ENCODE measurements at regions not wholly inside any gene's neighbourhood (a gene's known extent, or its start where the extent isn't known, plus 50 kb on each side); places are given as distances from the start of the nearest gene placed in this dataset.
"Not testable (repeated sequence)": the region's sequence is repeated elsewhere in the genome, so short reads cannot be mapped to it uniquely, and the experiment has no call there.

GRCh38 chr4:162938738-162939485 is 227.8 kb downstream of the NAF1 start:
- no peak for DNase-seq

GRCh38 chr4:162935214-162935613 is 231.5 kb downstream of the NAF1 start:
- no peak for DNase-seq

- DNase-seq = no peak
Observed at GRCh38 chr4:162931286-162931685, 235.4 kb downstream of the NAF1 start.

GRCh38 chr4:162921178-162921785 is 245.4 kb downstream of the NAF1 start:
- no peak for DNase-seq

- DNase-seq = no peak
Observed at GRCh38 chr4:162920649-162921048, 246.0 kb downstream of the NAF1 start.

- no peak for DNase-seq
Observed at GRCh38 chr4:162912482-162912881, 254.2 kb downstream of the NAF1 start.

GRCh38 chr4:162911349-162911748 is 255.3 kb downstream of the NAF1 start:
- no peak for DNase-seq

- DNase-seq = no peak
Observed at GRCh38 chr4:162909952-162910351, 256.7 kb downstream of the NAF1 start.

- no peak for DNase-seq
Observed at GRCh38 chr4:162894387-162894786, 272.3 kb downstream of the NAF1 start.

- no peak for DNase-seq
Observed at GRCh38 chr4:162891788-162892707, 274.6 kb downstream of the NAF1 start.

GRCh38 chr4:162878096-162878495 is 288.6 kb downstream of the NAF1 start:
- DNase-seq = no peak

GRCh38 chr4:162874748-162875147 is 291.9 kb downstream of the NAF1 start:
- DNase-seq = no peak

- DNase-seq = no peak
Observed at GRCh38 chr4:162871990-162872389, 294.7 kb downstream of the NAF1 start.

GRCh38 chr4:162869157-162869556 is 297.5 kb downstream of the NAF1 start:
- DNase-seq = no peak

- no peak for DNase-seq
Observed at GRCh38 chr4:162866565-162866964, 300.1 kb downstream of the NAF1 start.

- peak; percentile 6 for DNase-seq
Observed at GRCh38 chr4:162865102-162865501, 301.6 kb downstream of the NAF1 start.

- DNase-seq = no peak
Observed at GRCh38 chr4:162853788-162854187, 312.9 kb downstream of the NAF1 start.

GRCh38 chr4:162852642-162853041 is 314.0 kb downstream of the NAF1 start:
- no peak for DNase-seq

GRCh38 chr4:162851241-162851758 is 315.4 kb downstream of the NAF1 start:
- not testable (repeated sequence) for DNase-seq

GRCh38 chr4:162849937-162850336 is 316.8 kb downstream of the NAF1 start:
- DNase-seq = no peak

GRCh38 chr4:162847945-162848549 is 318.6 kb downstream of the NAF1 start:
- DNase-seq = no peak

GRCh38 chr4:162841753-162842152 is 324.9 kb downstream of the NAF1 start:
- DNase-seq = peak; percentile 1

GRCh38 chr4:162839814-162840213 is 326.9 kb downstream of the NAF1 start:
- DNase-seq = no peak
